ENCODE measurements at regions not wholly inside any gene's neighbourhood (a gene's known extent, or its start where the extent isn't known, plus 50 kb on each side); places are given as distances from the start of the nearest gene placed in this dataset.

DNA sequence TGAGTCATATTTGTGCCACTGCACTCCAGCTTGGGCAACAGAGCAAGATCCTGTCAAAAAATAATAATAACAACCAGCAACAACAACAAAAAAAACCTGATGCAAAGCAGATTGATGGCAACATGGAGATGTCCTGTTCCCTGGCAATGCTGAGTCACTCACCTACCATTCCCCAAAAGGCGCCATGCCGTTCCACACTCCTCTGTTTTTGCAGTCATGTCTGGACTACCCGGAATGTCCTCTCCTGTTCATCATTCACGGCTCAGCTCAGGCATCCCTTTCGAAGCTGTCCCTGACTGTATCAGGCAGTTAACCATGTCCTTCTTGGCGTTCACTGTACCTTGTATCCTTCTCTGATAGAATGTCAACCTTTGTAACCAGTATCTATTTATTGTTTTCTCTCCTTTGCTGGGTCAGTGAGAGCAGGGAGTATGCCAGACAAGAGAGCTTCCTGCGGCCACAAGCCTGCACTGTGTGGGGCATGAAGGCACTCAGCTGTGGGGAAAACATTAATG is 147.7 kb downstream of the ABCC12 start:
- TF ChIP-seq EZH2 (IDR thresholded peaks at IDR 0.05; ENCODE audit: borderline replicate concordance, low read length): no peak
- TF ChIP-seq, protein P1, sequence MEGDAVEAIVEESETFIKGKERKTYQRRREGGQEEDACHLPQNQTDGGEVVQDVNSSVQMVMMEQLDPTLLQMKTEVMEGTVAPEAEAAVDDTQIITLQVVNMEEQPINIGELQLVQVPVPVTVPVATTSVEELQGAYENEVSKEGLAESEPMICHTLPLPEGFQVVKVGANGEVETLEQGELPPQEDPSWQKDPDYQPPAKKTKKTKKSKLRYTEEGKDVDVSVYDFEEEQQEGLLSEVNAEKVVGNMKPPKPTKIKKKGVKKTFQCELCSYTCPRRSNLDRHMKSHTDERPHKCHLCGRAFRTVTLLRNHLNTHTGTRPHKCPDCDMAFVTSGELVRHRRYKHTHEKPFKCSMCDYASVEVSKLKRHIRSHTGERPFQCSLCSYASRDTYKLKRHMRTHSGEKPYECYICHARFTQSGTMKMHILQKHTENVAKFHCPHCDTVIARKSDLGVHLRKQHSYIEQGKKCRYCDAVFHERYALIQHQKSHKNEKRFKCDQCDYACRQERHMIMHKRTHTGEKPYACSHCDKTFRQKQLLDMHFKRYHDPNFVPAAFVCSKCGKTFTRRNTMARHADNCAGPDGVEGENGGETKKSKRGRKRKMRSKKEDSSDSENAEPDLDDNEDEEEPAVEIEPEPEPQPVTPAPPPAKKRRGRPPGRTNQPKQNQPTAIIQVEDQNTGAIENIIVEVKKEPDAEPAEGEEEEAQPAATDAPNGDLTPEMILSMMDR (IDR thresholded peaks at IDR 0.05; ENCODE audit: low read length): no peak

Measured in OCI-LY1 (cell line).